HCT116 (cell line): ENCODE measurements at regions not wholly inside any gene's neighbourhood (a gene's known extent, or its start where the extent isn't known, plus 50 kb on each side); places are given as distances from the start of the nearest gene placed in this dataset.

Experiments used
- ATAC-seq: fragments of 200-7000 bp; cut with Tn5 transposase; 2 replicates; pipeline ENCODE4 v1.9.1; 2020; ENCODE audit warnings: mild to moderate bottlenecking, moderate library complexity
- BruUV-seq: library from RNA; stranded (reverse); fragments of 400-500 nt; replicated peaks from 2 replicates; lab custom pipeline; 2021; lab: Mats Ljungman, UMichigan
- CTCF ChIA-PET: fragments of 300-600 bp; sonication (Branson Sonifier 250); formaldehyde crosslinking; loops from one replicate; lab custom pipeline; 2021; ENCODE audit warnings: antibody characterized with exemption; lab: Charles Lee
- POLR2A ChIA-PET: fragments of 300-600, 350-600 bp; sonication (Branson Sonifier 250); formaldehyde crosslinking; loops from one replicate; lab custom pipeline; 2021; ENCODE audit warnings: antibody characterized with exemption; lab: Charles Lee
- RAD21 ChIA-PET, 2 experiments: fragments of 300-600 bp; sonication (Branson Sonifier 250); formaldehyde crosslinking; loops; one replicate each; lab custom pipeline; 2023; ENCODE audit warnings: low total read pairs in 2 of 2; ENCODE audit not compliant: uncharacterized antibody in 2 of 2, unreplicated experiment in 2 of 2, low non-redundant PET in 1 of 2; lab: Charles Lee
- DNase-seq: peaks from one replicate; pipeline ENCODE4 v3.0.0-alpha.2; 2010; ENCODE audit warnings: low read depth, low spot score
- H2AFZ ChIP-seq: fragments of 200-600 bp; shearing (Covaris generic), sonication (generic); 2 replicates; pipeline ENCODE4 v1.6.1; 2017; ENCODE audit warnings: low read depth, mixed run types, mixed read lengths, antibody characterized with exemption, low read length; ENCODE audit not compliant: poor library complexity, severe bottlenecking
- H3K27ac ChIP-seq: 2 replicates; pipeline ENCODE4 v1.5.1; 2012; ENCODE audit warnings: low read depth, low read length
- H3K27me3 ChIP-seq: fragments of 200-600 bp; sonication (generic); 2 replicates; pipeline ENCODE4 v1.6.1; 2016; ENCODE audit warnings: mixed run types, low read length, mixed read lengths; ENCODE audit not compliant: insufficient read depth
- H3K36me3 ChIP-seq, 2 experiments: fragments of 200-500 bp in 1 of 2; fragments of 200-600 bp in 1 of 2; sonication (Bioruptor generic) in 1 of 2; sonication (generic) in 1 of 2; 2 replicates each; pipeline versions ENCODE4 v1.5.1 to v1.6.1; 2014 to 2016; ENCODE audit warnings: low read length in 2 of 2, inconsistent platforms in 1 of 2, mixed read lengths in 1 of 2, mixed run types in 1 of 2; ENCODE audit not compliant: insufficient read depth in 2 of 2, control insufficient read depth in 1 of 2
- H3K4me1 ChIP-seq, 2 experiments: fragments of 200-600 bp in 1 of 2; sonication (generic) in 1 of 2; 2 replicates each; pipeline versions ENCODE4 v1.5.1 to v1.6.1; 2012 to 2017; ENCODE audit warnings: low read length in 2 of 2, inconsistent platforms in 1 of 2, mild to moderate bottlenecking in 1 of 2, mixed read lengths in 1 of 2, mixed run types in 1 of 2, moderate library complexity in 1 of 2; ENCODE audit not compliant: insufficient read depth in 2 of 2, control insufficient read depth in 1 of 2
- H3K4me2 ChIP-seq: fragments of 200-600 bp; sonication (generic); 2 replicates; pipeline ENCODE4 v1.6.1; 2017; ENCODE audit warnings: mixed run types, low read length, mixed read lengths
- H3K4me3 ChIP-seq, 2 experiments: fragments of 200-600 bp in 1 of 2; sonication (generic) in 1 of 2; replicated peaks in 1 of 2; 2 replicates each; pipeline ENCODE4 v1.5.1; 2011 to 2016; ENCODE audit warnings: low read length in 2 of 2, control low read depth in 1 of 2, low read depth in 1 of 2, mild to moderate bottlenecking in 1 of 2, mixed read lengths in 1 of 2, mixed run types in 1 of 2
- H3K79me2 ChIP-seq: fragments of 200-600 bp; sonication (generic); 2 replicates; pipeline ENCODE4 v1.6.1; 2017; ENCODE audit warnings: mild to moderate bottlenecking, mixed run types, low read length, moderate library complexity, mixed read lengths; ENCODE audit not compliant: insufficient read depth
- H3K9ac ChIP-seq: fragments of 200-600 bp; sonication (generic); 2 replicates; pipeline ENCODE4 v1.6.1; 2016; ENCODE audit warnings: low read length, mixed read lengths
- H3K9me2 ChIP-seq: fragments of 200-600 bp; sonication (generic), shearing (Covaris generic); 2 replicates; pipeline ENCODE4 v1.6.1; 2017; ENCODE audit warnings: mixed run types, mild to moderate bottlenecking, moderate library complexity; ENCODE audit not compliant: insufficient read depth
- H3K9me3 ChIP-seq, 2 experiments: fragments of 200-500 bp in 1 of 2; fragments of 200-600 bp in 1 of 2; sonication (Bioruptor generic) in 1 of 2; sonication (generic) in 1 of 2; 2 replicates each; pipeline ENCODE4 v1.6.1; 2014 to 2017; ENCODE audit warnings: low read length in 2 of 2, mixed read lengths in 2 of 2, inconsistent platforms in 1 of 2, low read depth in 1 of 2, mild to moderate bottlenecking in 1 of 2, mixed run types in 1 of 2, moderate library complexity in 1 of 2; ENCODE audit not compliant: control insufficient read depth in 1 of 2, insufficient read depth in 1 of 2
- H4K20me1 ChIP-seq: fragments of 200-600 bp; sonication (generic), shearing (Covaris generic); 2 replicates; pipeline ENCODE4 v1.6.1; 2017; ENCODE audit warnings: mixed run types, mild to moderate bottlenecking, moderate library complexity; ENCODE audit not compliant: insufficient read depth
- ATF3 ChIP-seq: IDR thresholded peaks from 2 replicates; pipeline ENCODE4 v1.6.1; 2012
- CBX3 ChIP-seq: IDR thresholded peaks from 2 replicates; pipeline ENCODE4 v1.6.1; 2012; ENCODE audit warnings: low read depth
- EGR1 ChIP-seq: IDR thresholded peaks from 2 replicates; pipeline ENCODE4 v1.6.1; 2012; ENCODE audit warnings: low read depth
- EZH2 ChIP-seq: fragments of 200-600 bp; sonication (generic); IDR thresholded peaks from 2 replicates; pipeline ENCODE4 v1.6.1; 2017; ENCODE audit warnings: antibody characterized with exemption, mixed run types
- EZH2phosphoT487 ChIP-seq: fragments of 200-600 bp; IDR thresholded peaks from 2 replicates; pipeline ENCODE4 v1.6.1; 2018; ENCODE audit warnings: antibody characterized with exemption, borderline replicate concordance
- FOSL1 ChIP-seq: IDR thresholded peaks from 2 replicates; pipeline ENCODE4 v1.6.1; 2012; ENCODE audit warnings: low read depth
- JUND ChIP-seq: IDR thresholded peaks from 2 replicates; pipeline ENCODE4 v1.6.1; 2012
- POLR2A ChIP-seq: IDR thresholded peaks from 2 replicates; pipeline ENCODE4 v1.7.0; 2011; ENCODE audit warnings: borderline replicate concordance; ENCODE audit not compliant: insufficient read depth, insufficient read length; ENCODE audit errors: extremely low read depth
- POLR2AphosphoS5 ChIP-seq: IDR thresholded peaks from 2 replicates; pipeline ENCODE4 v1.6.1; 2011; ENCODE audit warnings: mild to moderate bottlenecking, low read depth, low read length, moderate library complexity
- SIN3A ChIP-seq: IDR thresholded peaks from 2 replicates; pipeline ENCODE4 v1.6.1; 2012; ENCODE audit warnings: low read depth
- SRF ChIP-seq: IDR thresholded peaks from 2 replicates; pipeline ENCODE4 v1.6.1; 2012; ENCODE audit warnings: low read depth
- TCF7L2 ChIP-seq: IDR thresholded peaks from 2 replicates; pipeline ENCODE4 v1.7.0; 2011; ENCODE audit warnings: borderline replicate concordance, inconsistent platforms; ENCODE audit not compliant: insufficient read depth, insufficient read length; ENCODE audit errors: extremely low read depth
- YY1 ChIP-seq: IDR thresholded peaks from 2 replicates; pipeline ENCODE4 v1.6.1; 2011; ENCODE audit warnings: low read length, low read depth, moderate library complexity, mild to moderate bottlenecking; ENCODE audit not compliant: insufficient replicate concordance; ENCODE audit errors: extremely low read depth
- ZBTB33 ChIP-seq: IDR thresholded peaks from 2 replicates; pipeline ENCODE4 v1.6.1; 2011; ENCODE audit warnings: mild to moderate bottlenecking, low read length, moderate library complexity; ENCODE audit not compliant: insufficient replicate concordance; ENCODE audit errors: extremely low read depth
- ZNF274 ChIP-seq: fragments of 200-500 bp; sonication (Bioruptor generic); IDR thresholded peaks from 2 replicates; pipeline ENCODE4 v1.6.1; 2014; ENCODE audit warnings: mild to moderate bottlenecking, low read depth, low read length, inconsistent platforms
- intact Hi-C: fragments of 100-400 bp; cut with micrococcal nuclease; formaldehyde crosslinking; loops from 2 replicates; pipeline ENCODE4 v1.10.0; 2022
- TF ChIP-seq, protein P1 (sequence below), 3 experiments: fragments of 200-600 bp in 1 of 3; sonication (generic) in 1 of 3; IDR thresholded peaks in 2 of 3; conservative IDR thresholded peaks in 1 of 3; 2 replicates each; pipeline ENCODE4 v1.5.1; 2012 to 2017; ENCODE audit warnings: low read depth in 2 of 3, low read length in 2 of 3, antibody characterized with exemption in 1 of 3, borderline replicate concordance in 1 of 3, control low read depth in 1 of 3, mild to moderate bottlenecking in 1 of 3, mixed read lengths in 1 of 3, mixed run types in 1 of 3, moderate library complexity in 1 of 3; ENCODE audit not compliant: insufficient read depth in 1 of 3

- ChIA-PET CTCF (no interaction called here), RAD21 (interaction anchor here in 1 of 2 experiments (0.7 kb wide), 1 partner anchor 229 kb away, joined by 3 read pairs; no protein-coding TSS in a partner anchor), POLR2A (no interaction called here)
- H3K9me3 ChIP-seq = no peaks in the 10 kb centered on the region
- intact Hi-C loops = no loop called here
- DNase-seq (no peak), ATAC-seq (no peak)
- no peaks in the 10 kb centered on the region for H3K79me2 ChIP-seq
- no peak overlapping the region for H3K27ac ChIP-seq
- no peak overlapping the region for H3K4me2 ChIP-seq
- TF ChIP-seq POLR2AphosphoS5 = no peak
- no peak for TF ChIP-seq JUND
- TF ChIP-seq, protein P1, sequence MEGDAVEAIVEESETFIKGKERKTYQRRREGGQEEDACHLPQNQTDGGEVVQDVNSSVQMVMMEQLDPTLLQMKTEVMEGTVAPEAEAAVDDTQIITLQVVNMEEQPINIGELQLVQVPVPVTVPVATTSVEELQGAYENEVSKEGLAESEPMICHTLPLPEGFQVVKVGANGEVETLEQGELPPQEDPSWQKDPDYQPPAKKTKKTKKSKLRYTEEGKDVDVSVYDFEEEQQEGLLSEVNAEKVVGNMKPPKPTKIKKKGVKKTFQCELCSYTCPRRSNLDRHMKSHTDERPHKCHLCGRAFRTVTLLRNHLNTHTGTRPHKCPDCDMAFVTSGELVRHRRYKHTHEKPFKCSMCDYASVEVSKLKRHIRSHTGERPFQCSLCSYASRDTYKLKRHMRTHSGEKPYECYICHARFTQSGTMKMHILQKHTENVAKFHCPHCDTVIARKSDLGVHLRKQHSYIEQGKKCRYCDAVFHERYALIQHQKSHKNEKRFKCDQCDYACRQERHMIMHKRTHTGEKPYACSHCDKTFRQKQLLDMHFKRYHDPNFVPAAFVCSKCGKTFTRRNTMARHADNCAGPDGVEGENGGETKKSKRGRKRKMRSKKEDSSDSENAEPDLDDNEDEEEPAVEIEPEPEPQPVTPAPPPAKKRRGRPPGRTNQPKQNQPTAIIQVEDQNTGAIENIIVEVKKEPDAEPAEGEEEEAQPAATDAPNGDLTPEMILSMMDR (IDR thresholded peaks at IDR 0.05 in 2 of 3, conservative IDR thresholded peaks at IDR 0.05 in 1 of 3; ENCODE audit: borderline replicate concordance in 1 of 3, insufficient read depth in 1 of 3, low read depth in 2 of 3, low read length in 2 of 3) = no peak
- no peak for TF ChIP-seq TCF7L2
- TF ChIP-seq EZH2 = no peak
- no peak for TF ChIP-seq CBX3
- no peak for TF ChIP-seq ZBTB33
- TF ChIP-seq ZNF274 = no peak
- no peak for TF ChIP-seq EGR1
- TF ChIP-seq SIN3A = no peak
- no peak for TF ChIP-seq POLR2A
- TF ChIP-seq FOSL1 = no peak
- no peak for TF ChIP-seq YY1
- TF ChIP-seq EZH2phosphoT487 = no peak
- TF ChIP-seq ATF3 = no peak
- no peak for TF ChIP-seq SRF
- H2AFZ ChIP-seq = no peak overlapping the region
- no peaks in the 10 kb centered on the region for H3K4me1 ChIP-seq
- no TSS peak for BruUV-seq
- H4K20me1 ChIP-seq = no peaks in the 10 kb centered on the region
- no peak overlapping the region for H3K9ac ChIP-seq
- peaks cover 97% of the 10 kb centered on the region for H3K27me3 ChIP-seq
- no peaks in the 10 kb centered on the region for H3K9me2 ChIP-seq
- H3K36me3 ChIP-seq = no peaks in the 10 kb centered on the region
- no peak overlapping the region for H3K4me3 ChIP-seq
Measured at GRCh38 chr16:86814256-86814655, 235.9 kb downstream of the FOXL1 start.
